Activated CD4-positive, alpha-beta T cell treated with anti-CD3 and anti-CD28 coated beads, Interleukin-2, amount 10 ng/mL, durations not matched to agents 24 days and 14 days (primary cell): ENCODE measurements at regions not wholly inside any gene's neighbourhood (a gene's known extent, or its start where the extent isn't known, plus 50 kb on each side); places are given as distances from the start of the nearest gene placed in this dataset.

Experiments used
- DNase-seq: peaks from one replicate; pipeline ENCODE4 v3.0.0; 2022
- H3K27ac Mint-ChIP-seq: one replicate; pipeline ENCODE4 v1.8.0; 2022; ENCODE audit warnings: mild to moderate bottlenecking, mixed read lengths
- H3K27me3 Mint-ChIP-seq: one replicate; pipeline ENCODE4 v1.8.0; 2022; ENCODE audit warnings: mixed read lengths
- H3K36me3 Mint-ChIP-seq: one replicate; pipeline ENCODE4 v1.8.0; 2022; ENCODE audit warnings: low read depth, mild to moderate bottlenecking, mixed read lengths
- H3K4me1 Mint-ChIP-seq: one replicate; pipeline ENCODE4 v1.8.0; 2021; ENCODE audit warnings: mixed read lengths
- H3K4me3 Mint-ChIP-seq: one replicate; pipeline ENCODE4 v1.8.0; 2022; ENCODE audit warnings: mild to moderate bottlenecking, moderate library complexity, mixed read lengths
- H3K9me3 Mint-ChIP-seq: one replicate; pipeline ENCODE4 v1.8.0; 2021; ENCODE audit warnings: mixed read lengths
- intact Hi-C: fragments of 100-400 bp; cut with micrococcal nuclease; formaldehyde crosslinking; loops from one replicate; pipeline ENCODE4 v1.15.1; 2023

DNA sequence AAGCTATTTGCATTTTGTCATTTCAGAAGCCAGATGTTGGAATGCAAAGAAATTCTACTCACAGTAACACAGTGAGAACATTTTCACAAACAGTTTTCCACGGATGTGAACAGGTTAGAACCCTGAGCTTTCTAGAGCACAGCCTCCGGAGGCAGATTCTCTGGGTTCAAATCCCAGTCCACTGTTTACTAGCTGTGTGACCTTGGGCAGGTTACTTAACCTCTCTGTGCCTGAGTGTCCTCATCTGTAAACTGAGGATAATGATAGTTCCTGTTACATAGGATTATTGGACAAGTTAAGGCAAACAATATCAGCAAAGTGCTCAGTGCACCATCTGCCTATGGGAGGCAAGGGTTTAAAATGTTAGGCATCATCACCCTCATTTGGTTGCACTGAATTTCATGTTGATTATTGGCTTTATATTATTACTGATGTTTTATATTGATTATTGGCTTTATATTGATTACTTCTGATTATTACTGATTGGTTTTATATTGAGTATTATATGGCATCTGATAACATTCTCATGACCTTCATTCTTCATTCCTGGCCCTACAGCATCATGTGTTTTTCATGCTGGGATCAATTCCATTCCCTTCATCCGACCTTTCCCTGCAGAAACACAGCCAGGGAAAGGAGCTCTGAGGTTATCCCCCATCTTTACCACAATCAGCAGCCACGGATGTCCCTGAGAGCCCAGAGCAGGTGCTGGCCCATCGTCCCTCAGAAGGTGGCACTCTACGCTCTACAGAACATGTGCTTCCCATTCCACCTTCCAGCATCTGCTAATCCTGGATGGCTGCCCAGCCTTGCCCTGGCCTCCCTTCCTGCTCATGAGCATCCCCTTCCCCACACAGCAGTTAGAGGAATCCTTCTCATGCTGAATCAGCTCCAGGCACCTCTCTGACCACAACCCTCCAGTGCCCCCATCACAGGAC lies 283.1 kb downstream of the PREX1 start:
- Mint-ChIP-seq H3K9me3 (no peaks in the 10 kb centered on the region), H3K4me1 (no peaks in the 10 kb centered on the region)

DNA sequence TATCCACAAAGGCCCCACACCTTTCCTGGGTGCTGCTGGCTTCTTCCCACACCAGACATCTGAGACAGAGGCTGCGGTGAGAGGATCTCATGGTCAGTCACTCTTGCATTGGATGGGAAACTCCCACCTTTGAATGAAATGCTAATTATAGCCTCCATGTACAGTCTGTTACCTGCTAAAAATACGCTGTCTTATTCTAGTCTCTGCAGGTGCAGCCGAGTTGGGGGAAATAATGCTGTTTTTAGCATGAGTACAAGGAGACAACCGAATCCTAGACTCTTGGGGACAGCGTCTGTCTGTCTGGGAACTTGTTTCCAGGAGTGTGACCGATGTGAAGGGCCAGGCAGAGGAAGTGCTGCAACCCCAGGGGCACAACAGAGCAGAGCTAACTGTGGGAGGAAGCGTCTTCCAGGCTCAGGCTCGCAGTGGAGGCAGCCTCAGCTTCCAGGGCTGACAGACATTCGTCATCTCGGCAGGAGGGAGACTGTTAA lies 286.2 kb downstream of the PREX1 start:
- DNase-seq = no peak
- intact Hi-C loops = no loop called here
- Mint-ChIP-seq H3K27me3 (peaks cover 7% of the 10 kb centered on the region), H3K9me3 (no peaks in the 10 kb centered on the region), H3K4me1 (no peaks in the 10 kb centered on the region), H3K36me3 (no peaks in the 10 kb centered on the region), H3K4me3 (no peak overlapping the region), H3K27ac (no peak overlapping the region)

More for the DNA sequence above, 283.1 kb downstream of the PREX1 start:
- DNase-seq = no peak
- Mint-ChIP-seq H3K4me3 (no peak overlapping the region), H3K27me3 (peaks cover 5% of the 10 kb centered on the region), H3K36me3 (no peaks in the 10 kb centered on the region), H3K27ac (no peak overlapping the region)
- intact Hi-C loops = no loop called here

DNA sequence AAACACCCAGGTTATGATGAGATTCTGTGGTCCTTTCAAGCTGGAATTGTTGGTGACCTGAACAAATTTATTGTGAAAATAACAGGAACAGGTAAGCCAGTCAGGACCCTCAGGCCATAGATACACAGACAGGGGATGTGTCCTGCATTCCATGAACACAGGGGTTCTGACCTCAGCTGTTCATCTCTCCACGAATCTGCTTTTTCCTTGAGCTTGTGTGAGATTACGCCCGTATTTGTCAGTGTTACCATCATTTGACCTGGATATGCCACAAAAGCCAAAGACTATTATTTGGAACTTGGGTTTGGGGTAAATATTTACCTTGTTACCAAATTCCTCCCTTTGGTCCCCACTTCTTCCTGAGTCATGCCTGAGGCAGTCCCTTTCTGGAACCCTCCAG lies 288.9 kb downstream of the PREX1 start:
- no peaks in the 10 kb centered on the region for H3K36me3 Mint-ChIP-seq
- DNase-seq = no peak
- intact Hi-C loops = no loop called here
- H3K27me3 Mint-ChIP-seq = peaks cover 8% of the 10 kb centered on the region
- H3K4me3 Mint-ChIP-seq = no peak overlapping the region
- H3K27ac Mint-ChIP-seq = peak overlapping the region; percentile 52
- H3K4me1 Mint-ChIP-seq = no peaks in the 10 kb centered on the region
- no peaks in the 10 kb centered on the region for H3K9me3 Mint-ChIP-seq

DNA sequence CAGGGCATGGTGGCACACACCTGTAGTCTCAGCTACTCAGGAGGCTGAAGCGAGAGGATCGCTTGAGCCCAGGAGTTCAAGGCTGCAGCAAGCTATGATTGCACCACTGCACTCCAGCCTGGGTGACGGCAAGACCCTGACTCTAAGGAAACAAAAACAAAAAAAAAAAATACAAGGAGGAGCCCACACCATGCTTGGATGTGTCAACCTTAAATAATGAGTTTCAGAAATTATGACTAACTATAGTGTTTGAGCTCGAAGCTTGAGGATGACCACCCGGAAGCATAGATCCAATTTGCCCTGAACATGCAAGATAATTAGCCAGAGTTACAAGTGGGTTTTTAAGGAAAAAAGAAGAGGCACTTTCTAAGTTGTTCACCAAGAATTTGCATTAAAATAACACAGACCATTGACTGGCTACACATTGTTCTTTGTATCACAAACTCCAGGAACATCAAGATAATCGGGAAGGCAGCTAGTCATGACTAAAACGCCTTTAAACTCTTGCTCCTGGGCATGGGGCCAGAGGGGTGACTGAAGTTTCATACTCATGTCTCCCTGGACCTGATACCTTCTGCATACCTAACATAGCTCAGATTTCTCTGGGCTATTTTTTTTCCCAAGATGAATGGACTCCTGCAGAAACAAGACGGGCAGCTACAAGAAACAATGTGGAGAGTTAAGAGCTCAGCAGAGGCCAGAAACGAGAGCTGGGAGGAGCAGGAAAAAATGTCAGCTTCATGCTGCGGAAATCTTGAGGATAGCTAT lies 289.6 kb downstream of the PREX1 start:
- H3K27me3 Mint-ChIP-seq = peaks cover 8% of the 10 kb centered on the region
- DNase-seq = no peak
- intact Hi-C loops = no loop called here
- no peaks in the 10 kb centered on the region for H3K36me3 Mint-ChIP-seq
- H3K9me3 Mint-ChIP-seq = no peaks in the 10 kb centered on the region
- H3K4me1 Mint-ChIP-seq = no peaks in the 10 kb centered on the region
- no peak overlapping the region for H3K27ac Mint-ChIP-seq
- no peak overlapping the region for H3K4me3 Mint-ChIP-seq

DNA sequence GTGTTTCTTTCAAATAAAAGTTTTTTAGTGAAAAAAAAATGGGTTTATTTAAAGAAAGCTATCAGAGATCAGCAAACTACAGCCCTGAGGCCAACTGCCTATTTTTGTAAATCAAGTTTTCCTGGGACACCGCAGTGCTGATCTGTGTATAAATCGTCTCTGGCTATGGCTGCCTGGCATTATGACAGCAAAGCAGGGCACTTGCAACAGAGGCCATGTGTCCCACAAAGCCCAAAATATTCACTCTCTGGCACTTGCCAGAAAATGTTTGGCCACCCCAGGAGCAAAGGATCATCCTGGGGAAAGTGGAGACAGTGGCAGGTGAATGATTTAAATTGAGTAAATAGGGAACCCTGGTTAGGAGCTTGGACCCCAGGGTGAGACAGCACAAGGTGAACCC lies 291.6 kb downstream of the PREX1 start:
- H3K27me3 Mint-ChIP-seq = peaks cover 5% of the 10 kb centered on the region
- no peak overlapping the region for H3K4me3 Mint-ChIP-seq
- H3K27ac Mint-ChIP-seq = no peak overlapping the region
- intact Hi-C loops = no loop called here
- no peak for DNase-seq
- no peaks in the 10 kb centered on the region for H3K9me3 Mint-ChIP-seq
- no peaks in the 10 kb centered on the region for H3K4me1 Mint-ChIP-seq
- no peaks in the 10 kb centered on the region for H3K36me3 Mint-ChIP-seq

DNA sequence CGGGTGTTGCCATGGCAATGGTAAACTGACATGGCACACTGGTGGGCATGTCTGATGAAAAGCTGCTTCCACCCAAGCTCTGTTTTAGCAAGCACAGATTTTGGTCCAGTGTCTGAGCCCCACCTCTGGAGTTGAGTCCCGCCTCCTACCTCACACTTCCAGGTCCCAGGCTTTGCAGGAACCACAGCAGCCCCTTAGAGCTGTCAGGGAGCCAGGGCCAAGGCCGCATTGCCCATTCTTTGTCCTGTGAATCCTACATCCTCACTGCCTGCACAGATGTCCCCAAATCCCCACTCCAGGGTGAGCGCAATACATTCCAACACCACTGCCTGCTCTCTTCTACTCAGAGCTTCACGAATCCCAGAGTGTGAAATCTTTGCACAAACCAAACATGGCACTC lies 292.2 kb downstream of the PREX1 start:
- Mint-ChIP-seq H3K27me3 (peaks cover 5% of the 10 kb centered on the region), H3K36me3 (no peaks in the 10 kb centered on the region), H3K27ac (no peak overlapping the region), H3K4me1 (no peaks in the 10 kb centered on the region), H3K9me3 (no peaks in the 10 kb centered on the region), H3K4me3 (no peak overlapping the region)
- DNase-seq = no peak
- intact Hi-C loops = no loop called here

DNA sequence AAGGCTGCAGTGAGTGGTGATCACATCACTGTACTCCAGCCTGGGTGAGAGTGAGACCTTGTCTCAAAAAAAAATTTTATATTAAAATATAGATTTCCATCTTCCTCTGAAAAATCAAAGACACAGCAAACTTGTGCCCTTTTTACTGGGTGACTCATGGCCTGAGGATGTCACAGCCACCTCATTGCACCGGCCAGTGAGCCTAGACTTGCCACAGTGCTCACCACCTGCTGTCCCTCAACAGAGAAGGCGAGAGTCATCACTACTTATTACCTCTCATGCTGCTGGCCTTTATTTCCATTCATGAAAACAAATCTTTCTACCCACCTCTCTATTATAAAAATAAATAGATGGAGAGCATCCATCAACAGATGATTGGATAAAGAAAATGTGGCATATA lies 295.8 kb downstream of the PREX1 start:
- H3K27me3 Mint-ChIP-seq = peaks cover 5% of the 10 kb centered on the region
- no peaks in the 10 kb centered on the region for H3K36me3 Mint-ChIP-seq
- H3K4me1 Mint-ChIP-seq = no peaks in the 10 kb centered on the region
- no peak overlapping the region for H3K27ac Mint-ChIP-seq
- H3K9me3 Mint-ChIP-seq = no peaks in the 10 kb centered on the region
- intact Hi-C loops = no loop called here
- no peak overlapping the region for H3K4me3 Mint-ChIP-seq
- no peak for DNase-seq

DNA sequence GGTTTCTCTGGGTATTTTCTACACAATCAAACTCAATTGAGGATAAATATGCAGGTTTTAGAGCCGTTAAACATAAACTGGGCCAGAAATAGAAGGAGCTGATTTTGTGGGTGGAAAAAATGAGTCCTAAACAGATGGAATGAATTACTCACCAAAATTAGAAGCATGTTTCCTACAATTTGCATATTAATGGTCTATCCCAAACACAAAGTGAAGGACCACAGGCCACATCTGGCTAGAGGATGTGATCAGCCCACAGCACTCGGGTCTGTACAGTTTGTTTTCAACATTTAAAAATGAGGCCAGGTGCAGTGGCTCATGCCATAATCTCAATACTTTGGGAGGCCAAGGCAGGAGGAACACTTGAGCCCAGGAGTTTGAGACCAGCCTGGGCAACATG lies 296.3 kb downstream of the PREX1 start:
- no peaks in the 10 kb centered on the region for H3K9me3 Mint-ChIP-seq
- no peak for DNase-seq

DNA sequence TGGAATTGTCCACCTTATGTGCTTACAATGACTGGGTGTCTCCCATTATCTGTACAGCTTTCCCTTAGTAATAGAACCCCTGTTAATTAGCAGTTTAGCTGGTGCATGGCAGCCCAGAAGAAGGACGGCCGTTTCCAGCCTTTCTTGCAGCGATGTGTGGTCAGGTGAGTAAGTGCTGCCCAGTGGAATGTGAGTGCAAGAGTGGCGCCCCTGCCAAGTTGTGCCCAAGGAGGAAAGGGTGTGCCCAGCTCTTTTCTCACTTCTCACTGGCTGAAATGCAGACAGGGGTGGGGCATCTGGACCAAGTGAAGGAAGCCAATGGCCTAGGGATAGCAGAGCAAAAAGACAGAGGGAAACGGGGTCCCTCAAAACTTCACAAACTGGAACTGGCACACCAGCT lies 296.8 kb downstream of the PREX1 start:
- Mint-ChIP-seq H3K27me3 (peaks cover 5% of the 10 kb centered on the region), H3K27ac (no peak overlapping the region), H3K9me3 (no peaks in the 10 kb centered on the region), H3K4me3 (no peak overlapping the region), H3K36me3 (no peaks in the 10 kb centered on the region), H3K4me1 (no peaks in the 10 kb centered on the region)
- intact Hi-C loops = no loop called here
- no peak for DNase-seq

More for the DNA sequence above, 296.3 kb downstream of the PREX1 start:
- Mint-ChIP-seq H3K27me3 (peaks cover 5% of the 10 kb centered on the region), H3K4me1 (no peaks in the 10 kb centered on the region), H3K27ac (no peak overlapping the region), H3K36me3 (no peaks in the 10 kb centered on the region), H3K4me3 (no peak overlapping the region)
- intact Hi-C loops = no loop called here

DNA sequence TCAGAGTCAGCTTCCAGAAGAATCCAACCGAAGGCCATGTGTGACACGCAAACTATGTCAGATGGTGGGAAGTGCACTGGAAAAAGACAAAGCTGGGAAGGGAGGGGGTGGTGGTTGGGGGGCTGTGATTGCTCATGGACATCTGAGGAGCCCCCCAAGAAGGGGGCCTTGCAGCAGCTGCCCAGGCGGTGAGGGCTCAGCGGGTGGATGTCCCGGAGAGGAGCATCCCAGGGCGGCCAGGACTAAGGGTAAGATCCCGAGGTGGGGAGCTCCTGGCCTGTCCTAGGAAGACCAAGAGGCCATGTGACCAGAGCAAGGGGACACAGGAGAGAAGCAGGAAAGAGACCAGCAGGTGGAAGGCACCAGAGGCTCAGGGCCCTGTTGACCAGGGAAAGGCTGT lies 299.5 kb downstream of the PREX1 start:
- H3K9me3 Mint-ChIP-seq = no peaks in the 10 kb centered on the region
- H3K27ac Mint-ChIP-seq = no peak overlapping the region
- intact Hi-C loops = no loop called here
- no peaks in the 10 kb centered on the region for H3K36me3 Mint-ChIP-seq
- H3K4me3 Mint-ChIP-seq = no peak overlapping the region
- no peak for DNase-seq
- peaks cover 3% of the 10 kb centered on the region for H3K27me3 Mint-ChIP-seq
- no peaks in the 10 kb centered on the region for H3K4me1 Mint-ChIP-seq

DNA sequence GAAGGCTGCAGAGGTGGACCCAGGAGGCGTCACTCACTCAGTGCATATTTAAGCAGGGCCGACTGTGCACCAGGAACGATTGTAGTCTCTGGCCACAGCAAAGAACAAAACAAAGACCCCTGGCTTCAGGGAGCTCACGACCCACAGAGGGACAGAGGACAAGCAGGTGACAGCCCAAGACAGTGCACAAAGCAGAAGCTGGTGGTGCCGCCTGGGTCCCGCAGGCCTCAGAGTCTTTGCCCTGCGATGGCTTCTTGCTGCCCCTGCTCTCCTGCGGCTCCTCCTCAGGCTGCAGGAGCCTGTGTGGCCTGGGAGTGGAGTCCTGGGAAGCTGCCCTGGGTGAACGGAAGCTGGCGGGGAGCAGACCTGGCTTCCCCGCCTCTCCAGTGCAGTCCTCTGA lies 300.0 kb downstream of the PREX1 start:
- H3K9me3 Mint-ChIP-seq = no peaks in the 10 kb centered on the region
- no peak for DNase-seq
- no peaks in the 10 kb centered on the region for H3K36me3 Mint-ChIP-seq
- H3K27ac Mint-ChIP-seq = no peak overlapping the region
- H3K27me3 Mint-ChIP-seq = peaks cover 2% of the 10 kb centered on the region
- intact Hi-C loops = no loop called here
- no peak overlapping the region for H3K4me3 Mint-ChIP-seq
- H3K4me1 Mint-ChIP-seq = no peaks in the 10 kb centered on the region

DNA sequence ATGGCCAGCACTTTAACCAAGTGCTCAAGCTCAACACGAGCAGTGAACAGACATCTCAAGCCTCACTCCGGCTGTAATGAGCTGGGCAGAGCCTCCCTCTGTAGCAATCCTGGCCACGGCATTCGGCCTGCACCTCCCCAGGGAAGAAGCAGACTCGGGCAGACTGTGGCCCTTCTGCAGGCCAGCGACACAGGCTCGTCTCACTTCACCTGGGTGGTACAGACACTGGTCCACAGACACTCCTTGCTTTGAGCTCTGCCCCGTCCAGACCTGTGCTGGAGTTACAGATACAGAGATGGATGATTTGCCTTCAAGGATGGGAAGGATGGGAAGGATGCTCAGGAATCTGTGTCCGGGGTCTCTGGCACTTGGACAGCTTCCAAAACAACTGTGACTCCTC lies 300.9 kb downstream of the PREX1 start:
- Mint-ChIP-seq H3K4me1 (no peaks in the 10 kb centered on the region), H3K27me3 (peaks cover 2% of the 10 kb centered on the region)

DNA sequence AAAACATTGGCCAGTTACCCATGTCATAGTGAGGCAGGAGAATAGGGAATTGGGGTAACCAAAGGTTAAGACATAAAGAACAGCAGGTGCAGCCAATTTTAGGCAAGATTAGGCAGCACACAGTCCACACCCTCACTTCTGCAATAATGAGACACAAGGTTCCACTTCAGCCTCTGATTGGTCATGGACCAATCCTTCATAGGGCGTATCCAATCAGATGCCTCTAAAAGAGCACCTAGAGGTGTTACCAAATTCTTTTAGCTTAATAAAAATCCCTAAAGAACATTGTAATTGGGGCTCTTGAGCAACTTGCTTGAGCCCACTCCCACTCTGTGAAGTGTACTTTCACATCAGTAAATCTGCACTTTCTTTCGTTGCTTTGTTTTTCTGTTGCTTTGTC lies 302.4 kb downstream of the PREX1 start:
- Mint-ChIP-seq H3K9me3 (no peaks in the 10 kb centered on the region), H3K27ac (no peak overlapping the region), H3K4me1 (no peaks in the 10 kb centered on the region), H3K27me3 (peaks cover 2% of the 10 kb centered on the region), H3K36me3 (no peaks in the 10 kb centered on the region), H3K4me3 (no peak overlapping the region)
- intact Hi-C loops = no loop called here
- DNase-seq = no peak

More for the DNA sequence above, 300.9 kb downstream of the PREX1 start:
- Mint-ChIP-seq H3K9me3 (no peaks in the 10 kb centered on the region), H3K27ac (no peak overlapping the region), H3K36me3 (no peaks in the 10 kb centered on the region), H3K4me3 (no peak overlapping the region)
- intact Hi-C loops = no loop called here
- DNase-seq = no peak

DNA sequence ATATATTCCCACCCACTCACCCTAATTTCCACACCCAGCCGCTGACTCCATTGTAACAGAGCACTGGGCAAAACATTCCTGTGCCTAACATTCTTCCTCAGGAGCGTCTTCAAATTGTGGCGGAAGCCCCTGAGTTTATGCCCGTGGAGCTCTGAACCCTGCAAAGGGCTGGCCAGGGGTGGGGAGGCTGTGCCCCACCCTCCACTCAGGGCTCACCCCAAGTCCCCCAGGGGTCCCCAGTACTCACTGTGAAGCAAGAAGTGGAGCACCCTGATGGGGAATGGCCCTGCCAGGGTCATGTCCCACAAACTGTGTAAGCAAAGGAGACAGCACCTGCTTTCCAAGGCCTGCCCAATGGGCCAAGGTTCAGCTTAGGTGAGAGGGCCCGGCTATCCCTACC lies 303.2 kb downstream of the PREX1 start:
- no peak overlapping the region for H3K27ac Mint-ChIP-seq
- no peak overlapping the region for H3K4me3 Mint-ChIP-seq
- H3K4me1 Mint-ChIP-seq = no peaks in the 10 kb centered on the region
- no peaks in the 10 kb centered on the region for H3K27me3 Mint-ChIP-seq
- no peaks in the 10 kb centered on the region for H3K36me3 Mint-ChIP-seq
- H3K9me3 Mint-ChIP-seq = no peaks in the 10 kb centered on the region
- no peak for DNase-seq
- intact Hi-C loops = no loop called here
